ENCODE measurements at regions not wholly inside any gene's neighbourhood (a gene's known extent, or its start where the extent isn't known, plus 50 kb on each side); places are given as distances from the start of the nearest gene placed in this dataset.
"Not testable (repeated sequence)": the region's sequence is repeated elsewhere in the genome, so short reads cannot be mapped to it uniquely, and the experiment has no call there.

DNA sequence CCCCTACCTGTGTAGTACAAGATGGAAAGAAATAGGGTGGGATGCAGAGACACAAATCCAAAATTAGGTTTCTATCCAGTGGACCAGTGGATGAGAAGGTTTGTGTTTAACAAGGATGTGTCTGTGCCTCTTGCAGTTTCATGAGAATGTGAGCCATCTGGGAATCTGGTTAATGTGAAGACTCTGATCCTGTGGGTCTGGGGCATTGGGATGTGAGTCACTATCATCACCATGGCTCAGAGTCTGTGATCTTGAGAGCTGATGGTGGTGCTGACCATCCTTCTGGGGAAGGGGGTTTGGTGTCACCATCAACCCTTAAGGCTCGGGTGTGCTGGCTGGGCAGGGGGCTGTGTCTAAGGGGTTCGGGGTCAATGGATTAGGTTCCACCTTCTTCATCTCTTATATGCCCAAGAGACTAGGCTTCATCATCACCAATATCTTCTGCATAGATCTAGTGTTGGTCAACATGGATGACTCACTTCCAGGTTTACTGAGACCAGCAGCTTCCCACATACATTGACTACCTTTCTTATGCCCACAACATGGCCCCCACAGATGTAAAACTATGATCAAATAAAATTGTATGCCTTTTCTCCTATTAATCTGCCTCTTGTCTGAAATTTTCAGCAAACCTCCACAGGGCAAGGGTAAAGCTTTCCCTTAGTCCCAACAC lies 65.7 kb upstream of the MID1 start:
- Mint-ChIP-seq H3K27ac (no peak overlapping the region), H3K4me3 (no peak overlapping the region)
- POLR2A ChIA-PET: no interaction called here

DNA sequence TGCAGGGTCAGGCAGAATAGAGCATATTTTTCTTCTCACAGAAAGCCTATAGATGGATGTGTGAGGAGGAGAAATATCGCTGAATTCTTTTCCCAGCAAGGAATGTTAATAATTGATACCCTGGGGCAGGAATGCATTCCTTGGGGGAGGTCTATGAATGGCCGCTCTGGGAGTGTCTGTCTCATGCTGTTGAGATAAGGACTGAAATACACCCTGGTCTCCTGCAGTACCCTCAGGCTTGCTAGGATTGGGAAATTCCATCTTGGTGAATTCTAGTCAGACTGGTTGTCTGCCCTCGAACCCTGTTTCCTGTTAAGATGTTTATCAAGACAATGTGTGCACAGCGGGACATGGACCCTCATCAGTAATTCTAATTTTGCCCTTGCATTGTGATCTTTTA lies 71.4 kb upstream of the MID1 start:
- POLR2A ChIA-PET; H3K36me3 Mint-ChIP-seq (ENCODE audit: low read depth); ATAC-seq (ENCODE audit: low read depth); H3K27ac Mint-ChIP-seq; H3K4me3 Mint-ChIP-seq; CTCF ChIA-PET; H3K27me3 Mint-ChIP-seq; DNase-seq; intact Hi-C loops (cut with micrococcal nuclease); H3K4me1 Mint-ChIP-seq: not testable (repeated sequence)
- H3K9me3 Mint-ChIP-seq: peaks cover 12% of the 10 kb centered on the region

More for the DNA sequence above, 65.7 kb upstream of the MID1 start:
- Mint-ChIP-seq H3K36me3 (ENCODE audit: low read depth) (no peaks in the 10 kb centered on the region), H3K9me3 (peaks cover 8% of the 10 kb centered on the region), H3K27me3 (no peaks in the 10 kb centered on the region), H3K4me1 (no peaks in the 10 kb centered on the region)
- no peak for DNase-seq
- ATAC-seq (ENCODE audit: low read depth): no peak
- intact Hi-C loops (cut with micrococcal nuclease): no loop called here
- TF ChIP-seq, protein P1, sequence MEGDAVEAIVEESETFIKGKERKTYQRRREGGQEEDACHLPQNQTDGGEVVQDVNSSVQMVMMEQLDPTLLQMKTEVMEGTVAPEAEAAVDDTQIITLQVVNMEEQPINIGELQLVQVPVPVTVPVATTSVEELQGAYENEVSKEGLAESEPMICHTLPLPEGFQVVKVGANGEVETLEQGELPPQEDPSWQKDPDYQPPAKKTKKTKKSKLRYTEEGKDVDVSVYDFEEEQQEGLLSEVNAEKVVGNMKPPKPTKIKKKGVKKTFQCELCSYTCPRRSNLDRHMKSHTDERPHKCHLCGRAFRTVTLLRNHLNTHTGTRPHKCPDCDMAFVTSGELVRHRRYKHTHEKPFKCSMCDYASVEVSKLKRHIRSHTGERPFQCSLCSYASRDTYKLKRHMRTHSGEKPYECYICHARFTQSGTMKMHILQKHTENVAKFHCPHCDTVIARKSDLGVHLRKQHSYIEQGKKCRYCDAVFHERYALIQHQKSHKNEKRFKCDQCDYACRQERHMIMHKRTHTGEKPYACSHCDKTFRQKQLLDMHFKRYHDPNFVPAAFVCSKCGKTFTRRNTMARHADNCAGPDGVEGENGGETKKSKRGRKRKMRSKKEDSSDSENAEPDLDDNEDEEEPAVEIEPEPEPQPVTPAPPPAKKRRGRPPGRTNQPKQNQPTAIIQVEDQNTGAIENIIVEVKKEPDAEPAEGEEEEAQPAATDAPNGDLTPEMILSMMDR (IDR thresholded peaks at IDR 0.05): no peak
- CTCF ChIA-PET: no interaction called here

DNA sequence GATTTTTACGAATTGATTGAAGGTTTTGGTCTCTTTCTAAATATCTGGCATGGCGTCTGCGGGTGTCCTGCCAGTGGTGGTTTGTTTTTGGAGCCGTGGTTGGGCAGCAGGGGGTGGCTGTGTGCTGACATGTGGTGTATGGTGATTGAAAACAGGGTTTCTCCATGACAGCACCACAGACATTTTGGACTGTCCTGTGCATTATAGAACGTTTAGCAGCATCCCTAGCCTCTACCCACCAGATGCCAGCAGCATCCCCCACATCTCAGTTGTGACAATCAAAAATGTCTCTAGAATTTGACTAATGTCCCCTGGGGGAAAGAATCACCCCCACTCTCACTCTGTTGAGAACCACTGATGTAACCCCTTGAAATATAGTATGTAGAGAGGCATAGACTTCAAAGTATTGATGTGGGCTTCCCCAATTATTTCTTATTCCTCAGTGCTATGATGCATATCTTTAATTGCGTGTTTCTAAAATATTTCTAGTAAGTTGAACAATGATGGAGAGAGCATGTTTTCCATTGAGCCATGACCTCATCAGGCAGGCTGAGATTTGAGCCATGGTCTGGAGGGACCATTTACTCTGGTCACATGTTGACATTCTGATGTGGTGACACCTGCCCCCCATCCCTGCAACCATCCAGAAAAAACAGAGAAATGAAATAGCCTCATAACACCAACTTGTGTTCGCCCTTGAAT lies 77.4 kb upstream of the MID1 start:
- ATAC-seq (ENCODE audit: low read depth) (no peak), DNase-seq (no peak)
- intact Hi-C loops (cut with micrococcal nuclease): no loop called here
- Mint-ChIP-seq H3K27ac (no peak overlapping the region), H3K4me3 (no peak overlapping the region), H3K9me3 (no peaks in the 10 kb centered on the region), H3K36me3 (ENCODE audit: low read depth) (no peaks in the 10 kb centered on the region), H3K27me3 (no peaks in the 10 kb centered on the region), H3K4me1 (no peaks in the 10 kb centered on the region)
- TF ChIP-seq, protein P1 (IDR thresholded peaks at IDR 0.05): no peak
- CTCF ChIA-PET: no interaction called here
- POLR2A ChIA-PET: no interaction called here

DNA sequence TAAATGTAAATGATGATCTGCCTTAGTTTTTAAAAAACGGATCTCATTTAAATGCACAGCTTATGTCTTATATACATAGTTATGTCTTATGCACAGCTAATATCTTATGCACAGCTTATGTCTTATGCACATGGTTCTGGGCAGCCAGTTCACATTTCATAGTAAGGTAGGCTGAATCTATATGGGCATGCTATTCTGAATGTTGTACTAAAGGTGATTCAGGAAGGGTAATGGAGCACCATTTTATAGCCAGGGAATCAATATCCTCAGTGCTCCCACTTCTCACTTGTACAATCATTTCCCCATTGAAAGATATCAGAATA lies 77.9 kb upstream of the MID1 start:
- no peaks in the 10 kb centered on the region for H3K36me3 Mint-ChIP-seq (ENCODE audit: low read depth)
- H3K4me1 Mint-ChIP-seq: no peaks in the 10 kb centered on the region
- TF ChIP-seq, protein P1 (IDR thresholded peaks at IDR 0.05): no peak
- intact Hi-C loops (cut with micrococcal nuclease): no loop called here
- ATAC-seq (ENCODE audit: low read depth) (no peak), DNase-seq (no peak)
- H3K27me3 Mint-ChIP-seq: no peaks in the 10 kb centered on the region
- no peaks in the 10 kb centered on the region for H3K9me3 Mint-ChIP-seq
- no peak overlapping the region for H3K27ac Mint-ChIP-seq
- ChIA-PET CTCF (no interaction called here), POLR2A (no interaction called here)
- H3K4me3 Mint-ChIP-seq: no peak overlapping the region

DNA sequence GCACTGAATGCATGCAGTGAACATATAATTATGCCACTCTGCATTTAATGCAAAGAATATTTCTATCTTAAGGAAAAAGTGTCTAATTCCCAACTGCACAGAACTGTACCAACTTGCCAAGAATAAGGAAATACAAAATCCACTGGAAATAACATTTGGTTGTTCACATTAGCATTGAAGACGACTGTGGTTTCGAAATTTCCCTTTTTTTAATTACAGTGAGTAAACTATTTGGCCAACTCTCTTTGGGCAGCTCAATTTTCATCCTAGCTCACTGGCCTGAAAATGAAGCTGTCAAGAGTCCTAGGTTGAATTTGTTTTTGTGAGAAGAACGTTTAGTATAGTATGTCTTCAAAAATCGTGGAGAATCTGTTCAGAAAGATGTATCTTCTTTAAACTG lies 81.6 kb upstream of the MID1 start:
- H3K27me3 Mint-ChIP-seq: no peaks in the 10 kb centered on the region
- POLR2A ChIA-PET: no interaction called here
- intact Hi-C loops (cut with micrococcal nuclease): no loop called here
- no peaks in the 10 kb centered on the region for H3K9me3 Mint-ChIP-seq
- H3K27ac Mint-ChIP-seq: no peak overlapping the region
- H3K36me3 Mint-ChIP-seq (ENCODE audit: low read depth): no peaks in the 10 kb centered on the region
- no peak overlapping the region for H3K4me3 Mint-ChIP-seq
- no peak for ATAC-seq (ENCODE audit: low read depth)
- no peaks in the 10 kb centered on the region for H3K4me1 Mint-ChIP-seq
- TF ChIP-seq, protein P1 (IDR thresholded peaks at IDR 0.05): no peak
- CTCF ChIA-PET: no interaction called here
- no peak for DNase-seq

DNA sequence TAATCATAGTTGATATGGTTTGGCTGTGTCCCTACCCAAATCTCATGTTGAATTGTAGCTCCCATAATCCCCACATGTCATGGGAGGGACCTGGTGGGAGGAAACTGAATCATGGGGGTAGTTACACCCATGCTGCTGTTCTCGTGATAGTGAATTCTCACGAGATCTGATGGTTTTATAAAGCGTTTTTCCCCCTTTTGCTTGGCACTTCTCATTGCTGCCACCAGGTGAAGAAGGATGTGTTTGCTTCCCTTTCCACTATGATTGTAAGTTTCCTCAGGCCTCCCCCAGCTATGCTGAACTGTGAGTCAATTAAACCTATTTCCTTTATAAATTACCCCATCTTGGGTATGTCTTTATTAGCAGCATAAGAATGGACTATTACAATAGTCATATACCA lies 86.0 kb upstream of the MID1 start:
- ATAC-seq (ENCODE audit: low read depth); intact Hi-C loops (cut with micrococcal nuclease); DNase-seq: not testable (repeated sequence)

More for the DNA sequence above, 86.0 kb upstream of the MID1 start:
- H3K36me3 Mint-ChIP-seq (ENCODE audit: low read depth); H3K9me3 Mint-ChIP-seq; H3K4me3 Mint-ChIP-seq; POLR2A ChIA-PET; CTCF ChIA-PET; H3K4me1 Mint-ChIP-seq; H3K27me3 Mint-ChIP-seq; H3K27ac Mint-ChIP-seq: not testable (repeated sequence)
